ENCODE measurements at regions not wholly inside any gene's neighbourhood (a gene's known extent, or its start where the extent isn't known, plus 50 kb on each side); places are given as distances from the start of the nearest gene placed in this dataset.
"Not testable (repeated sequence)": the region's sequence is repeated elsewhere in the genome, so short reads cannot be mapped to it uniquely, and the experiment has no call there.

- H3K4me1 ChIP-seq (ENCODE audit: insufficient read depth, low read length); DNase-seq; H3K27me3 Mint-ChIP-seq; H3K36me3 ChIP-seq (ENCODE audit: insufficient read depth, low read length); H3K36me3 Mint-ChIP-seq; H3K27me3 ChIP-seq (ENCODE audit: insufficient read depth, low read length, poor library complexity, severe bottlenecking); H3K9me3 ChIP-seq (ENCODE audit: low read length); H3K4me1 Mint-ChIP-seq; H3K4me3 ChIP-seq (ENCODE audit: low read length); POLR2A ChIA-PET; H3K27ac ChIP-seq (ENCODE audit: low read depth, low read length); CTCF ChIA-PET; H3K9me3 Mint-ChIP-seq; H3K27ac Mint-ChIP-seq; H3K4me3 Mint-ChIP-seq: not testable (repeated sequence)
These were observed 145.3 kb upstream of the TBX3 start for GRCh38 chr12:114829244-114829643.

- Histone ChIP-seq H3K36me3 (ENCODE audit: insufficient read depth, low read length) (no peaks in the 10 kb centered on the region), H3K4me3 (ENCODE audit: low read length) (no peak overlapping the region), H3K4me1 (ENCODE audit: insufficient read depth, low read length) (no peaks in the 10 kb centered on the region), H3K27ac (ENCODE audit: low read depth, low read length) (no peak overlapping the region), H3K27me3 (ENCODE audit: insufficient read depth, low read length, poor library complexity, severe bottlenecking) (no peaks in the 10 kb centered on the region), H3K9me3 (ENCODE audit: low read length) (no peaks in the 10 kb centered on the region)
- no peak for DNase-seq
- peaks cover 0 to 2% (median 0%) of the 10 kb centered on the region in 3 donors for H3K36me3 Mint-ChIP-seq
- CTCF ChIA-PET = no interaction called here
- no peak overlapping the region for H3K27ac Mint-ChIP-seq
- H3K9me3 Mint-ChIP-seq = peaks cover 0 to 7% (median 3%) of the 10 kb centered on the region in 5 donors
- no peaks in the 10 kb centered on the region for H3K4me1 Mint-ChIP-seq
- no peak overlapping the region for H3K4me3 Mint-ChIP-seq
- POLR2A ChIA-PET = no interaction called here
- H3K27me3 Mint-ChIP-seq = no peaks in the 10 kb centered on the region
These were observed 143.5 kb upstream of the TBX3 start for GRCh38 chr12:114827461-114827860.

GRCh38 chr12:114826244-114826643 lies 142.3 kb upstream of the TBX3 start:
- Histone ChIP-seq H3K9me3 (ENCODE audit: low read length) (no peaks in the 10 kb centered on the region), H3K36me3 (ENCODE audit: insufficient read depth, low read length) (no peaks in the 10 kb centered on the region), H3K4me3 (ENCODE audit: low read length) (no peak overlapping the region), H3K27ac (ENCODE audit: low read depth, low read length) (no peak overlapping the region), H3K4me1 (ENCODE audit: insufficient read depth, low read length) (no peaks in the 10 kb centered on the region), H3K27me3 (ENCODE audit: insufficient read depth, low read length, poor library complexity, severe bottlenecking) (no peaks in the 10 kb centered on the region)
- no peaks in the 10 kb centered on the region for H3K27me3 Mint-ChIP-seq
- peaks cover 0 to 2% (median 0%) of the 10 kb centered on the region in 3 donors for H3K36me3 Mint-ChIP-seq
- POLR2A ChIA-PET = no interaction called here
- H3K4me1 Mint-ChIP-seq = no peaks in the 10 kb centered on the region
- CTCF ChIA-PET = no interaction called here
- DNase-seq = no peak
- no peak overlapping the region for H3K27ac Mint-ChIP-seq
- H3K4me3 Mint-ChIP-seq = no peak overlapping the region
- H3K9me3 Mint-ChIP-seq = peaks cover 0 to 4% (median 2%) of the 10 kb centered on the region in 5 donors

GRCh38 chr12:114823724-114824123 lies 139.7 kb upstream of the TBX3 start:
- H3K4me1 ChIP-seq (ENCODE audit: insufficient read depth, low read length) = no peaks in the 10 kb centered on the region
- Mint-ChIP-seq H3K27ac (no peak overlapping the region), H3K36me3 (peaks cover 0 to 2% (median 0%) of the 10 kb centered on the region in 3 donors), H3K4me3 (no peak overlapping the region), H3K9me3 (peaks cover 0 to 7% (median 4%) of the 10 kb centered on the region in 5 donors), H3K27me3 (no peaks in the 10 kb centered on the region), H3K4me1 (no peaks in the 10 kb centered on the region)
- no peak overlapping the region for H3K4me3 ChIP-seq (ENCODE audit: low read length)
- H3K27me3 ChIP-seq (ENCODE audit: insufficient read depth, low read length, poor library complexity, severe bottlenecking) = no peaks in the 10 kb centered on the region
- no peak for DNase-seq
- no peaks in the 10 kb centered on the region for H3K36me3 ChIP-seq (ENCODE audit: insufficient read depth, low read length)
- no peaks in the 10 kb centered on the region for H3K9me3 ChIP-seq (ENCODE audit: low read length)
- H3K27ac ChIP-seq (ENCODE audit: low read depth, low read length) = no peak overlapping the region
- CTCF ChIA-PET = no interaction called here
- POLR2A ChIA-PET = no interaction called here

- Mint-ChIP-seq H3K27me3 (no peaks in the 10 kb centered on the region), H3K27ac (no peak overlapping the region), H3K4me1 (no peaks in the 10 kb centered on the region), H3K4me3 (no peak overlapping the region), H3K9me3 (peaks cover 0 to 7% (median 4%) of the 10 kb centered on the region in 5 donors), H3K36me3 (no peaks in the 10 kb centered on the region)
- Histone ChIP-seq H3K9me3 (ENCODE audit: low read length) (no peaks in the 10 kb centered on the region), H3K27ac (ENCODE audit: low read depth, low read length) (no peak overlapping the region), H3K4me1 (ENCODE audit: insufficient read depth, low read length) (no peaks in the 10 kb centered on the region), H3K27me3 (ENCODE audit: insufficient read depth, low read length, poor library complexity, severe bottlenecking) (no peaks in the 10 kb centered on the region), H3K4me3 (ENCODE audit: low read length) (no peak overlapping the region), H3K36me3 (ENCODE audit: insufficient read depth, low read length) (no peaks in the 10 kb centered on the region)
- no peak for DNase-seq
- ChIA-PET POLR2A (no interaction called here), CTCF (no interaction called here)
These were observed 137.6 kb upstream of the TBX3 start for GRCh38 chr12:114821570-114821969.

- Histone ChIP-seq H3K27ac (ENCODE audit: low read depth, low read length) (no peak overlapping the region), H3K4me1 (ENCODE audit: insufficient read depth, low read length) (no peaks in the 10 kb centered on the region), H3K27me3 (ENCODE audit: insufficient read depth, low read length, poor library complexity, severe bottlenecking) (no peaks in the 10 kb centered on the region), H3K36me3 (ENCODE audit: insufficient read depth, low read length) (no peaks in the 10 kb centered on the region), H3K4me3 (ENCODE audit: low read length) (no peak overlapping the region), H3K9me3 (ENCODE audit: low read length) (no peaks in the 10 kb centered on the region)
- Mint-ChIP-seq H3K4me1 (no peaks in the 10 kb centered on the region), H3K27me3 (peaks cover 0 to 2% of the 10 kb centered on the region in 2 donors), H3K27ac (no peak overlapping the region), H3K36me3 (no peaks in the 10 kb centered on the region), H3K9me3 (peaks cover 0 to 8% (median 2%) of the 10 kb centered on the region in 5 donors), H3K4me3 (no peak overlapping the region)
- DNase-seq = no peak
- ChIA-PET POLR2A (no interaction called here), CTCF (no interaction called here)
These were observed 136.8 kb upstream of the TBX3 start for GRCh38 chr12:114820796-114821195.

- ChIA-PET CTCF (no interaction called here), POLR2A (no interaction called here)
- H3K27me3 Mint-ChIP-seq = peaks cover 0 to 9% of the 10 kb centered on the region in 2 donors
- Histone ChIP-seq H3K9me3 (ENCODE audit: low read length) (no peaks in the 10 kb centered on the region), H3K36me3 (ENCODE audit: insufficient read depth, low read length) (no peaks in the 10 kb centered on the region), H3K4me1 (ENCODE audit: insufficient read depth, low read length) (no peaks in the 10 kb centered on the region), H3K27me3 (ENCODE audit: insufficient read depth, low read length, poor library complexity, severe bottlenecking) (no peaks in the 10 kb centered on the region), H3K4me3 (ENCODE audit: low read length) (no peak overlapping the region), H3K27ac (ENCODE audit: low read depth, low read length) (no peak overlapping the region)
- H3K27ac Mint-ChIP-seq = peak overlapping the region in 1 of 8 donors; percentile 83
- no peak for DNase-seq
- peaks cover 0 to 9% (median 2%) of the 10 kb centered on the region in 5 donors for H3K9me3 Mint-ChIP-seq
- H3K36me3 Mint-ChIP-seq = no peaks in the 10 kb centered on the region
- no peak overlapping the region for H3K4me3 Mint-ChIP-seq
- H3K4me1 Mint-ChIP-seq = peaks cover 0 to 8% (median 2%) of the 10 kb centered on the region in 3 donors
These were observed 133.8 kb upstream of the TBX3 start for GRCh38 chr12:114817571-114818425.

GRCh38 chr12:114815026-114815795 lies 131.2 kb upstream of the TBX3 start:
- Mint-ChIP-seq H3K4me3 (no peak overlapping the region), H3K27ac (no peak overlapping the region), H3K27me3 (peaks cover 0 to 12% of the 10 kb centered on the region in 2 donors), H3K4me1 (peaks cover 0 to 9% (median 2%) of the 10 kb centered on the region in 3 donors), H3K9me3 (peaks cover 0 to 6% (median 2%) of the 10 kb centered on the region in 5 donors), H3K36me3 (no peaks in the 10 kb centered on the region)
- Histone ChIP-seq H3K27me3 (ENCODE audit: insufficient read depth, low read length, poor library complexity, severe bottlenecking) (no peaks in the 10 kb centered on the region), H3K4me3 (ENCODE audit: low read length) (no peak overlapping the region), H3K27ac (ENCODE audit: low read depth, low read length) (no peak overlapping the region), H3K36me3 (ENCODE audit: insufficient read depth, low read length) (no peaks in the 10 kb centered on the region), H3K4me1 (ENCODE audit: insufficient read depth, low read length) (no peaks in the 10 kb centered on the region), H3K9me3 (ENCODE audit: low read length) (no peaks in the 10 kb centered on the region)
- DNase-seq = no peak
- ChIA-PET CTCF (interaction anchor here (1.5 kb wide), 1 partner anchor 16 kb away, joined by 3 read pairs; no protein-coding TSS in a partner anchor), POLR2A (no interaction called here)

Measured in CD8-positive, alpha-beta memory T cell (primary cell).